ENCODE measurements at regions not wholly inside any gene's neighbourhood (a gene's known extent, or its start where the extent isn't known, plus 50 kb on each side); places are given as distances from the start of the nearest gene placed in this dataset.

GRCh38 chr1:223010582-223011504 is 132.2 kb downstream of the TLR5 start:
- TF ChIP-seq CTCF (conservative IDR thresholded peaks at IDR 0.05) = no peak
- no peak for TF ChIP-seq ZFX (IDR thresholded peaks at IDR 0.05)
